Tibial artery (tissue), 4 donors: ENCODE measurements at regions not wholly inside any gene's neighbourhood (a gene's known extent, or its start where the extent isn't known, plus 50 kb on each side); places are given as distances from the start of the nearest gene placed in this dataset.

ENCODE experiments used
- DNase-seq, 2 donors: peaks; one replicate each; pipeline ENCODE4 v3.0.0-alpha.2; 2019
- H3K27ac ChIP-seq, 2 donors: fragments of 200-600 bp; sonication (generic) in 1 of 2; 1 replicate in 1 of 2; 2 replicates in 1 of 2; pipeline ENCODE4 v1.5.1; 2018 to 2019; ENCODE audit warnings: mild to moderate bottlenecking in 1 of 2
- H3K27me3 ChIP-seq, 2 donors: fragments of 200-600 bp; sonication (generic) in 1 of 2; one replicate each; pipeline versions ENCODE4 v1.5.1 to v1.6.0; 2016 to 2019
- H3K36me3 ChIP-seq, 3 donors: fragments of 200-600 bp; sonication (generic) in 2 of 3; one replicate each; pipeline ENCODE4 v1.5.1; 2016 to 2019; ENCODE audit warnings: mild to moderate bottlenecking in 2 of 3
- H3K4me1 ChIP-seq, 4 donors: fragments of 200-600 bp; sonication (generic) in 2 of 4; 1 replicate in 3 of 4; 2 replicates in 1 of 4; pipeline ENCODE4 v1.5.1; 2016 to 2019
- H3K4me3 ChIP-seq, 2 donors: fragments of 200-600 bp; sonication (generic) in 1 of 2; 1 replicate in 1 of 2; 2 replicates in 1 of 2; pipeline ENCODE4 v1.5.1; 2018 to 2019; ENCODE audit warnings: mild to moderate bottlenecking in 2 of 2
- H3K9me3 ChIP-seq, 3 donors: fragments of 200-600 bp; sonication (generic) in 1 of 3; one replicate each; pipeline ENCODE4 v1.5.1; 2016 to 2019
- CTCF ChIP-seq, 2 experiments: fragments of 200-600 bp in 1 of 2; fragments of 450-650 bp in 1 of 2; IDR thresholded peaks; one replicate each; pipeline ENCODE4 v1.5.1; 2017 to 2019; ENCODE audit warnings: antibody characterized with exemption in 2 of 2, mild to moderate bottlenecking in 1 of 2, moderate library complexity in 1 of 2
- intact Hi-C: fragments of 100-400 bp; cut with DNase I; formaldehyde crosslinking; loops from one replicate; pipeline ENCODE4 v1.15.0; 2023; ENCODE audit warnings: low total_unique reads

- Histone ChIP-seq H3K27ac (no peak overlapping the region), H3K9me3 (no peaks in the 10 kb centered on the region), H3K4me3 (no peak overlapping the region), H3K36me3 (no peaks in the 10 kb centered on the region), H3K4me1 (no peaks in the 10 kb centered on the region), H3K27me3 (no peaks in the 10 kb centered on the region)
- TF ChIP-seq CTCF (IDR thresholded peaks at IDR 0.05) = no peak
- DNase-seq = no peak
- intact Hi-C loops = no loop called here
These were observed 97.9 kb upstream of the DDIT4L start for GRCh38 chr4:100288161-100288560.

GRCh38 chr4:100287534-100287933 lies 97.3 kb upstream of the DDIT4L start:
- Histone ChIP-seq H3K9me3 (no peaks in the 10 kb centered on the region), H3K27me3 (no peaks in the 10 kb centered on the region), H3K4me1 (no peaks in the 10 kb centered on the region), H3K36me3 (no peaks in the 10 kb centered on the region), H3K4me3 (no peak overlapping the region), H3K27ac (no peak overlapping the region)
- no peak for TF ChIP-seq CTCF (IDR thresholded peaks at IDR 0.05)
- intact Hi-C loops = no loop called here
- no peak for DNase-seq

DNA sequence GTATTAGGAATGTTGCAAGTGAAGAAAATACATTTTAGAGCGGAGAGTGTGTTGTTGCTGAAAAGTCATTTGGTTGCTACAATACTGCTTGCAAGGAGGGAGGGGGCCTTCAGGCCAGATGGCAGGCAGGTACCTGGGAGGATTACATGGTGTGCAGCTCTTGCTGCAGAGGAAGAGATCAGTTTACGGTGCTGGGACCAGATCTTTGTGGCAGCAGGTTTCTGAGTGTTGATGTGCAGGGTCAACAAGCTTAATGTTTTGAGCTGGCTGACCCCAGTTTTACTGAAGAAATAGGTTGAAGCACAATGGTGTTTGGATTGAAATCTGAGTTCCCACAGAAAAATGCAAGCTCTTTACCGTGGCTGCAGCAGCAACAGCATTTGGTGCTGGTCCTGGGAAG lies 96.4 kb upstream of the DDIT4L start:
- Histone ChIP-seq H3K27ac (no peak overlapping the region), H3K9me3 (no peaks in the 10 kb centered on the region), H3K4me1 (no peaks in the 10 kb centered on the region), H3K27me3 (no peaks in the 10 kb centered on the region), H3K4me3 (no peak overlapping the region), H3K36me3 (no peaks in the 10 kb centered on the region)
- no peak for TF ChIP-seq CTCF (IDR thresholded peaks at IDR 0.05)
- DNase-seq = no peak
- intact Hi-C loops = no loop called here

GRCh38 chr4:100285121-100285520 lies 94.9 kb upstream of the DDIT4L start:
- Histone ChIP-seq H3K27ac (no peak overlapping the region), H3K36me3 (no peaks in the 10 kb centered on the region), H3K4me1 (no peaks in the 10 kb centered on the region), H3K9me3 (no peaks in the 10 kb centered on the region), H3K4me3 (no peak overlapping the region), H3K27me3 (no peaks in the 10 kb centered on the region)
- intact Hi-C loops = no loop called here
- TF ChIP-seq CTCF (IDR thresholded peaks at IDR 0.05) = no peak
- no peak for DNase-seq

DNA sequence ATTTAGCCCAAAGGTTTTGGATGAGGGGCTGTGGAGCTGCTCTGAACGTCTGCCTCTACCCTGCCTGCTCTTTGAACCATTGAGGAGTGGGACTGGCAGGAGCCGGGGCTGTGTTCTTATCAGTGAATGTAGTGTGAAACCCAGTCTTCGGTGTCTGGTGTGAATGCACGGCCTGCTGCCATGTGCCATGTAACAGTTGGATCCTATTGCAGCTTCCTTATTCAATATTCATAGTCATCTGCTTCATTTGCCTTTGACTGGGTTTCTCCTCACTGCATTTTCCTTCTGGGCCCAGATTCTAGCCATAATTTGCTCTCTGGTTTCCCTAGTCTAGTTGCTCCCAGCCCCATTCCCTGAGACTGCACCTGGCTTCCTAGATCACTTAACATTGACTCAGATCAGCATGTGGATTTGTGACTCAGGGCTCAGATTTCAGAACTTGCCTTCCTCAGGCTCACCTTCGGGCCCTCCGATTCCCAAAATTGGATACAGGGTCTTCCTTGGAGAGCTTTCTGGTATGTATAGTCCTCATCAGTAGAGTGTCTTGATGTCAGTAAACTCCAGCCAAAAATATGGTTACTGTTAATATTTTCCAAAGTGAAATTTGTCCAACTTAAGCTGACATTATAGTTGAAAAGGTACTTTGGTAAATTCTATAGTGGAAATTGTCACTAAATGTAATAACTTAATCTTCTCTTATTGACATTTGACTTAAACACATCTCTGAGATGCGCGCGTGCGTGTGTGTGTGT lies 94.0 kb upstream of the DDIT4L start:
- no peak for DNase-seq
- no peak overlapping the region for H3K27ac ChIP-seq
- TF ChIP-seq CTCF (IDR thresholded peaks at IDR 0.05) = no peak

DNA sequence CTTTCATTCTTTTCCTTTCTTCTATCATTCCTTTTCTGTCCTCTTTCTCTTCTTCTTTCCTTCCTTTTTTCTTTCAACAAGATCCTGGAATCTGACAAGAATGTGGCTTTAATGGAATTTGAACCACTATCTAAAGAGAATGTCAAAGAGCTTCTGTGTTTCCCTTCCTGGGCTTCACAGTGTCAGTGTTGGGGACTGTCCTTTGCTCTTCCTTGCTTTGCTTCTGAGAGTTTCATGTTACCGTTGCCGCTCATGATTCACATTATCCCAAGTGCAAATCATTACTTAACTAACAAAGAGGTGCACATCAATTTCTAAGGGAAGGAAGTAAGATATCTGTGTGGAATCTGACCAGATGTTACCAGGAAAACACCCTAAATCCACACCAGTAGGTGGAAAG lies 90.5 kb upstream of the DDIT4L start:
- H3K27me3 ChIP-seq = no peaks in the 10 kb centered on the region
- no peaks in the 10 kb centered on the region for H3K9me3 ChIP-seq
- no peaks in the 10 kb centered on the region for H3K4me1 ChIP-seq
- no peak for DNase-seq
- H3K4me3 ChIP-seq = no peak overlapping the region
- H3K27ac ChIP-seq = no peak overlapping the region
- TF ChIP-seq CTCF (IDR thresholded peaks at IDR 0.05) = no peak
- intact Hi-C loops = no loop called here
- no peaks in the 10 kb centered on the region for H3K36me3 ChIP-seq

More for the DNA sequence above, 94.0 kb upstream of the DDIT4L start:
- Histone ChIP-seq H3K4me1 (no peaks in the 10 kb centered on the region), H3K4me3 (no peak overlapping the region), H3K36me3 (no peaks in the 10 kb centered on the region), H3K9me3 (no peaks in the 10 kb centered on the region), H3K27me3 (no peaks in the 10 kb centered on the region)
- intact Hi-C loops = no loop called here
